ENCODE measurements at regions not wholly inside any gene's neighbourhood (a gene's known extent, or its start where the extent isn't known, plus 50 kb on each side); places are given as distances from the start of the nearest gene placed in this dataset.

DNA sequence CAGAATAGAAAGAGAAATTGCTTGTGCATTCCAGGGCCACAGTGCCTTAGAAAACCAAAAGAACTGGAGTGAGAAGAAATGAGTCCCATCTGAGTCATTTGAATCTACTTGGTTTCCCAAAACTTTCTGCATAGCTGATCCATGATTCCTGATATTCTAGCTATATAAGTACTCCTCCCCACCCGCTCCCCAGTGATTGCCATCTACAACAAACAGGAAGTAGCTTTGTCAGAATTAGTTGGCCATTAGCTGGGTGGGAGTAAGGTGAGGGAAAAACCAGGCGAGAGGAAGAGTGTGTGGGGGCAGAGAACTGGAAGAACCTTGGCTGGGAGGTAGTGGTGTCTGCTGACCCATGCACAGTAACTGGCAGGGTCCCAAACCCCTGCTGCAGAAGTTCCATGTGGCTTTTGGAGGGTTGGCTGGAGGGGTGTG, 122.1 kb downstream of the ACAA2 start:
- TF ChIP-seq POLR2AphosphoS5 (IDR thresholded peaks at IDR 0.05; ENCODE audit: low read depth) (no peak), CREB1 (CRISPR knock-in tag; IDR thresholded peaks at IDR 0.05; ENCODE audit: low read depth) (no peak), EZH2 (IDR thresholded peaks at IDR 0.05; ENCODE audit: low read depth, unreplicated experiment) (no peak), EZH2phosphoT487 (IDR thresholded peaks at IDR 0.05; ENCODE audit: unreplicated experiment) (no peak), NANOG (IDR thresholded peaks at IDR 0.05; ENCODE audit: borderline replicate concordance) (no peak), JUNB (IDR thresholded peaks at IDR 0.05; ENCODE audit: unreplicated experiment) (no peak), STAT1 (IDR thresholded peaks at IDR 0.05; ENCODE audit: unreplicated experiment) (no peak)
- TF ChIP-seq, protein P1, sequence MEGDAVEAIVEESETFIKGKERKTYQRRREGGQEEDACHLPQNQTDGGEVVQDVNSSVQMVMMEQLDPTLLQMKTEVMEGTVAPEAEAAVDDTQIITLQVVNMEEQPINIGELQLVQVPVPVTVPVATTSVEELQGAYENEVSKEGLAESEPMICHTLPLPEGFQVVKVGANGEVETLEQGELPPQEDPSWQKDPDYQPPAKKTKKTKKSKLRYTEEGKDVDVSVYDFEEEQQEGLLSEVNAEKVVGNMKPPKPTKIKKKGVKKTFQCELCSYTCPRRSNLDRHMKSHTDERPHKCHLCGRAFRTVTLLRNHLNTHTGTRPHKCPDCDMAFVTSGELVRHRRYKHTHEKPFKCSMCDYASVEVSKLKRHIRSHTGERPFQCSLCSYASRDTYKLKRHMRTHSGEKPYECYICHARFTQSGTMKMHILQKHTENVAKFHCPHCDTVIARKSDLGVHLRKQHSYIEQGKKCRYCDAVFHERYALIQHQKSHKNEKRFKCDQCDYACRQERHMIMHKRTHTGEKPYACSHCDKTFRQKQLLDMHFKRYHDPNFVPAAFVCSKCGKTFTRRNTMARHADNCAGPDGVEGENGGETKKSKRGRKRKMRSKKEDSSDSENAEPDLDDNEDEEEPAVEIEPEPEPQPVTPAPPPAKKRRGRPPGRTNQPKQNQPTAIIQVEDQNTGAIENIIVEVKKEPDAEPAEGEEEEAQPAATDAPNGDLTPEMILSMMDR (conservative IDR thresholded peaks at IDR 0.05; ENCODE audit: low read depth in 2 of 2), result no peak
- TF ChIP-seq, protein P2, sequence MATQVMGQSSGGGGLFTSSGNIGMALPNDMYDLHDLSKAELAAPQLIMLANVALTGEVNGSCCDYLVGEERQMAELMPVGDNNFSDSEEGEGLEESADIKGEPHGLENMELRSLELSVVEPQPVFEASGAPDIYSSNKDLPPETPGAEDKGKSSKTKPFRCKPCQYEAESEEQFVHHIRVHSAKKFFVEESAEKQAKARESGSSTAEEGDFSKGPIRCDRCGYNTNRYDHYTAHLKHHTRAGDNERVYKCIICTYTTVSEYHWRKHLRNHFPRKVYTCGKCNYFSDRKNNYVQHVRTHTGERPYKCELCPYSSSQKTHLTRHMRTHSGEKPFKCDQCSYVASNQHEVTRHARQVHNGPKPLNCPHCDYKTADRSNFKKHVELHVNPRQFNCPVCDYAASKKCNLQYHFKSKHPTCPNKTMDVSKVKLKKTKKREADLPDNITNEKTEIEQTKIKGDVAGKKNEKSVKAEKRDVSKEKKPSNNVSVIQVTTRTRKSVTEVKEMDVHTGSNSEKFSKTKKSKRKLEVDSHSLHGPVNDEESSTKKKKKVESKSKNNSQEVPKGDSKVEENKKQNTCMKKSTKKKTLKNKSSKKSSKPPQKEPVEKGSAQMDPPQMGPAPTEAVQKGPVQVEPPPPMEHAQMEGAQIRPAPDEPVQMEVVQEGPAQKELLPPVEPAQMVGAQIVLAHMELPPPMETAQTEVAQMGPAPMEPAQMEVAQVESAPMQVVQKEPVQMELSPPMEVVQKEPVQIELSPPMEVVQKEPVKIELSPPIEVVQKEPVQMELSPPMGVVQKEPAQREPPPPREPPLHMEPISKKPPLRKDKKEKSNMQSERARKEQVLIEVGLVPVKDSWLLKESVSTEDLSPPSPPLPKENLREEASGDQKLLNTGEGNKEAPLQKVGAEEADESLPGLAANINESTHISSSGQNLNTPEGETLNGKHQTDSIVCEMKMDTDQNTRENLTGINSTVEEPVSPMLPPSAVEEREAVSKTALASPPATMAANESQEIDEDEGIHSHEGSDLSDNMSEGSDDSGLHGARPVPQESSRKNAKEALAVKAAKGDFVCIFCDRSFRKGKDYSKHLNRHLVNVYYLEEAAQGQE (IDR thresholded peaks at IDR 0.05; ENCODE audit: unreplicated experiment), result no peak

Measured in GM23338 (cell line).